Adrenal gland (tissue), 5 donors: ENCODE measurements at regions not wholly inside any gene's neighbourhood (a gene's known extent, or its start where the extent isn't known, plus 50 kb on each side); places are given as distances from the start of the nearest gene placed in this dataset.

ENCODE experiments used
- POLR2A ChIP-seq, 2 donors: fragments of 450-650 bp; IDR thresholded peaks; one replicate each; pipeline ENCODE4 v1.6.1; 2017; ENCODE audit warnings: antibody characterized with exemption in 2 of 2, mild to moderate bottlenecking in 2 of 2, moderate library complexity in 1 of 2
- TF ChIP-seq, protein P1 (sequence below), 6 experiments: fragments of 450-650 bp in 4 of 6; fragments of 200-600 bp in 2 of 6; sonication (generic) in 1 of 6; IDR thresholded peaks; 1 replicate in 5 of 6; 2 replicates in 1 of 6; pipeline versions ENCODE4 v1.5.1 to v1.8.0; 2016 to 2021; ENCODE audit warnings: antibody characterized with exemption in 6 of 6, mild to moderate bottlenecking in 2 of 6, moderate library complexity in 1 of 6
- donor health status: DM: no; HTN: no; CAD: no.

DNA sequence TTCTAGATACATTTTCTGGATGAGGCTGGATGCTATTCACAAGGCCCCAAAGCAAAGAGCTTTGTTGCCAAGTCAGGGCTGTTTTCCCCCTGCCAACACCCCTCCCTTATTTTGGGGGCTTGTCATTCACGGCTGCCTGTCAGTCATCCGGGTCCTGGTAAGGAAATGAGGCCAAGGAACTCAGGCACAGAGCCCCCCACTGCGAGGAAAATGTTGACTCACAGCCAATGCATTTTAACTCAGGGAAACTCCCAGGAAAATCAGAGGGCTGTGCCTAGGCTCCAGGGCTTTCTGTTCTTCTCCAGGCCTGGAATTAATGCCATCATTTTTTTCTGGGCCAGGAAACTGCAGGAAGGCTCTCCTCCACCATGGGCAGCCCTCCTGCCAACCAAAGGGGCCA is 241.1 kb downstream of the SMAD2 start:
- TF ChIP-seq POLR2A (IDR thresholded peaks at IDR 0.05): no peak
- TF ChIP-seq, protein P1, sequence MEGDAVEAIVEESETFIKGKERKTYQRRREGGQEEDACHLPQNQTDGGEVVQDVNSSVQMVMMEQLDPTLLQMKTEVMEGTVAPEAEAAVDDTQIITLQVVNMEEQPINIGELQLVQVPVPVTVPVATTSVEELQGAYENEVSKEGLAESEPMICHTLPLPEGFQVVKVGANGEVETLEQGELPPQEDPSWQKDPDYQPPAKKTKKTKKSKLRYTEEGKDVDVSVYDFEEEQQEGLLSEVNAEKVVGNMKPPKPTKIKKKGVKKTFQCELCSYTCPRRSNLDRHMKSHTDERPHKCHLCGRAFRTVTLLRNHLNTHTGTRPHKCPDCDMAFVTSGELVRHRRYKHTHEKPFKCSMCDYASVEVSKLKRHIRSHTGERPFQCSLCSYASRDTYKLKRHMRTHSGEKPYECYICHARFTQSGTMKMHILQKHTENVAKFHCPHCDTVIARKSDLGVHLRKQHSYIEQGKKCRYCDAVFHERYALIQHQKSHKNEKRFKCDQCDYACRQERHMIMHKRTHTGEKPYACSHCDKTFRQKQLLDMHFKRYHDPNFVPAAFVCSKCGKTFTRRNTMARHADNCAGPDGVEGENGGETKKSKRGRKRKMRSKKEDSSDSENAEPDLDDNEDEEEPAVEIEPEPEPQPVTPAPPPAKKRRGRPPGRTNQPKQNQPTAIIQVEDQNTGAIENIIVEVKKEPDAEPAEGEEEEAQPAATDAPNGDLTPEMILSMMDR (IDR thresholded peaks at IDR 0.05): no peak
